H1 (cell line): ENCODE measurements at regions not wholly inside any gene's neighbourhood (a gene's known extent, or its start where the extent isn't known, plus 50 kb on each side); places are given as distances from the start of the nearest gene placed in this dataset.

Experiments
- CTCF ChIA-PET: fragments of 300-600 bp; sonication (Branson Sonifier 250); formaldehyde crosslinking; loops from one replicate; lab custom pipeline; 2021; ENCODE audit not compliant: partially characterized antibody; lab: Charles Lee
- POLR2A ChIA-PET: fragments of 300-600 bp; sonication (Branson Sonifier 250); formaldehyde crosslinking; loops from one replicate; lab custom pipeline; 2021; ENCODE audit warnings: inconsistent platforms; ENCODE audit not compliant: partially characterized antibody; lab: Charles Lee
- DNase-seq, 2 experiments: peaks; one replicate each; pipeline versions ENCODE4 v3.0.0 to v3.0.0-alpha.2; 2010 to 2022; ENCODE audit warnings: low spot score in 2 of 2, low read depth in 1 of 2, mixed read lengths in 1 of 2
- FAIRE-seq: peaks from 2 replicates; lab custom pipeline; 2011; peaks lifted over from hg19 to GRCh38; lab: Jason Lieb, UNC
- H2AFZ ChIP-seq: 2 replicates; pipeline ENCODE4 v1.8.1; 2012; ENCODE audit warnings: low read length, inconsistent platforms
- H2AK5ac ChIP-seq: 2 replicates; pipeline ENCODE4 v1.6.1; 2013; ENCODE audit warnings: low read depth, low read length
- H2BK120ac ChIP-seq: replicated peaks from 2 replicates; pipeline ENCODE3; 2013; ENCODE audit warnings: low read depth, low read length, inconsistent platforms
- H2BK12ac ChIP-seq: 2 replicates; pipeline ENCODE4 v1.6.1; 2013; ENCODE audit warnings: low read depth, low read length
- H2BK15ac ChIP-seq: 2 replicates; pipeline ENCODE4 v1.6.1; 2013; ENCODE audit warnings: low read length
- H2BK20ac ChIP-seq: 2 replicates; pipeline ENCODE4 v1.6.1; 2013; ENCODE audit warnings: low read length
- H2BK5ac ChIP-seq: 2 replicates; pipeline ENCODE4 v1.6.1; 2013; ENCODE audit warnings: low read depth, low read length
- H3K14ac ChIP-seq: 2 replicates; pipeline ENCODE4 v1.6.1; 2013; ENCODE audit warnings: inconsistent platforms; ENCODE audit not compliant: insufficient read length
- H3K18ac ChIP-seq: 2 replicates; pipeline ENCODE4 v1.6.1; 2013; ENCODE audit warnings: low read length; ENCODE audit errors: extremely low read depth
- H3K23ac ChIP-seq: 2 replicates; pipeline ENCODE4 v1.6.1; 2013; ENCODE audit warnings: inconsistent platforms; ENCODE audit not compliant: insufficient read length
- H3K23me2 ChIP-seq: 2 replicates; pipeline ENCODE4 v1.6.1; 2013; ENCODE audit warnings: low read depth, low read length
- H3K27ac ChIP-seq: 2 replicates; pipeline ENCODE4 v1.6.1; 2011; ENCODE audit warnings: low read depth, low read length, inconsistent platforms
- H3K27me3 ChIP-seq, 4 experiments: replicated peaks in 1 of 4; 1 replicate in 1 of 4; 2 replicates in 3 of 4; pipeline versions ENCODE4 v1.6.1 to v1.8.1; 2011 to 2013; ENCODE audit warnings: low read length in 3 of 4, mild to moderate bottlenecking in 3 of 4, inconsistent platforms in 2 of 4, mixed read lengths in 2 of 4, moderate library complexity in 1 of 4; ENCODE audit not compliant: control insufficient read depth in 3 of 4, insufficient read depth in 3 of 4; ENCODE audit errors: extremely low read depth in 1 of 4
- H3K36me3 ChIP-seq, 4 experiments: 2 replicates each; pipeline versions ENCODE4 v1.6.1 to v1.8.1; 2011 to 2013; ENCODE audit warnings: mild to moderate bottlenecking in 4 of 4, low read length in 3 of 4, moderate library complexity in 2 of 4, control low read depth in 1 of 4, inconsistent platforms in 1 of 4; ENCODE audit not compliant: insufficient read depth in 4 of 4, control insufficient read depth in 2 of 4
- H3K4ac ChIP-seq: replicated peaks from 2 replicates; pipeline ENCODE3; 2013; ENCODE audit warnings: low read length, low read depth, mixed read lengths, inconsistent platforms; ENCODE audit not compliant: insufficient read length
- H3K4me1 ChIP-seq, 4 experiments: replicated peaks in 1 of 4; 1 replicate in 1 of 4; 2 replicates in 3 of 4; pipeline versions ENCODE4 v1.6.1 to v1.8.1; 2011 to 2013; ENCODE audit warnings: low read length in 3 of 4, inconsistent platforms in 2 of 4, mixed read lengths in 1 of 4; ENCODE audit not compliant: insufficient read depth in 4 of 4, control insufficient read depth in 3 of 4
- H3K4me2 ChIP-seq, 2 experiments: 2 replicates each; pipeline versions ENCODE4 v1.6.1 to v1.8.1; 2011 to 2013; ENCODE audit warnings: low read depth in 2 of 2, low read length in 2 of 2, control low read depth in 1 of 2, inconsistent platforms in 1 of 2, mild to moderate bottlenecking in 1 of 2; ENCODE audit not compliant: insufficient read depth in 1 of 2
- H3K4me3 ChIP-seq, 4 experiments: fragments of 200-600, 300-600 bp in 1 of 4; sonication (generic), shearing (Covaris generic), sonication (Bioruptor Twin) in 1 of 4; 2 replicates each; pipeline versions ENCODE4 v1.5.1 to v1.8.1; 2011 to 2016; ENCODE audit warnings: low read length in 4 of 4, low read depth in 3 of 4, control low read depth in 2 of 4, inconsistent platforms in 2 of 4, mild to moderate bottlenecking in 2 of 4, mixed read lengths in 1 of 4, moderate library complexity in 1 of 4; ENCODE audit not compliant: insufficient read depth in 2 of 4; ENCODE audit errors: extremely low read depth in 1 of 4
- H3K56ac ChIP-seq: replicated peaks from 2 replicates; pipeline ENCODE3; 2013; ENCODE audit warnings: low read depth, mild to moderate bottlenecking, mixed read lengths, low read length, inconsistent platforms; ENCODE audit not compliant: insufficient read length
- H3K79me1 ChIP-seq: 2 replicates; pipeline ENCODE4 v1.6.1; 2013; ENCODE audit warnings: low read depth, low read length, control low read depth
- H3K79me2 ChIP-seq, 2 experiments: 2 replicates each; pipeline versions ENCODE4 v1.6.1 to v1.8.1; 2012 to 2013; ENCODE audit warnings: low read length in 2 of 2, mild to moderate bottlenecking in 2 of 2, inconsistent platforms in 1 of 2; ENCODE audit not compliant: insufficient read depth in 2 of 2, control insufficient read depth in 1 of 2
- H3K9ac ChIP-seq, 4 experiments: replicated peaks in 1 of 4; 1 replicate in 1 of 4; 2 replicates in 3 of 4; pipeline versions ENCODE4 v1.6.1 to v1.8.1; 2011 to 2013; ENCODE audit warnings: low read depth in 3 of 4, low read length in 3 of 4, control low read depth in 2 of 4, mild to moderate bottlenecking in 2 of 4, moderate library complexity in 2 of 4, inconsistent platforms in 1 of 4; ENCODE audit errors: extremely low read depth in 1 of 4
- H3K9me3 ChIP-seq, 2 experiments: 2 replicates each; pipeline versions ENCODE4 v1.6.1 to v1.8.1; 2012 to 2013; ENCODE audit warnings: mild to moderate bottlenecking in 2 of 2, moderate library complexity in 2 of 2, control low read depth in 1 of 2, inconsistent platforms in 1 of 2, low read depth in 1 of 2, low read length in 1 of 2, mixed read lengths in 1 of 2; ENCODE audit not compliant: insufficient read depth in 2 of 2
- H4K20me1 ChIP-seq, 2 experiments: replicated peaks in 1 of 2; 2 replicates each; pipeline versions ENCODE3 to v1.8.1; 2011 to 2013; ENCODE audit warnings: inconsistent platforms in 2 of 2, low read length in 2 of 2, mild to moderate bottlenecking in 1 of 2; ENCODE audit not compliant: insufficient read depth in 2 of 2, control insufficient read depth in 1 of 2
- H4K5ac ChIP-seq: 2 replicates; pipeline ENCODE4 v1.6.1; 2013; ENCODE audit warnings: low read length, low read depth, mixed read lengths, inconsistent platforms; ENCODE audit not compliant: insufficient read length
- H4K8ac ChIP-seq: 2 replicates; pipeline ENCODE4 v1.8.0; 2013; ENCODE audit warnings: mild to moderate bottlenecking, moderate library complexity, low read length, inconsistent platforms; ENCODE audit not compliant: insufficient read depth; ENCODE audit errors: extremely low read depth
- H4K91ac ChIP-seq: replicated peaks from 2 replicates; pipeline ENCODE3; 2013; ENCODE audit warnings: low read length, mixed read lengths, inconsistent platforms; ENCODE audit not compliant: insufficient read length
- EP300 ChIP-seq, 2 experiments: IDR thresholded peaks; 1 replicate in 1 of 2; 2 replicates in 1 of 2; pipeline ENCODE4 v1.6.1; 2011 to 2012; ENCODE audit warnings: low read depth in 2 of 2, low read length in 2 of 2, mild to moderate bottlenecking in 2 of 2, borderline replicate concordance in 1 of 2, inconsistent platforms in 1 of 2, moderate library complexity in 1 of 2
- POLR2A ChIP-seq, 2 experiments: IDR thresholded peaks; 1 replicate in 1 of 2; 2 replicates in 1 of 2; pipeline ENCODE4 v1.6.1; 2011; ENCODE audit warnings: low read depth in 2 of 2, low read length in 2 of 2, mild to moderate bottlenecking in 2 of 2; ENCODE audit errors: control extremely low read depth in 1 of 2
- SRF ChIP-seq: IDR thresholded peaks from 2 replicates; pipeline ENCODE4 v1.6.1; 2011; ENCODE audit warnings: mild to moderate bottlenecking, low read depth, low read length, moderate library complexity
- WGBS, 2 experiments: shearing (Covaris generic) in 1 of 2; methylation state at CpG; one replicate each; pipeline versions ENCODE4 v1.1.6 to v1.1.7; 2013 to 2015; ENCODE audit warnings: low lambda C conversion rate in 2 of 2, mixed read lengths in 2 of 2, inconsistent platforms in 1 of 2, low coverage in 1 of 2, missing lambda C conversion rate in 1 of 2; ENCODE audit not compliant: insufficient replicate concordance in 2 of 2, insufficient coverage in 1 of 2, insufficient read length in 1 of 2; ENCODE audit errors: extremely low coverage in 1 of 2, missing lambda C conversion rate in 1 of 2; 5-methylcytosine and 5-hydroxymethylcytosine counted together

GRCh38 chr10:118497227-118497626 lies 98.2 kb downstream of the PRLHR start:
- ChIA-PET POLR2A (no interaction called here), CTCF (interaction anchor here (0.8 to 1.1 kb wide), 3 partner anchors 27 to 46 kb away, joined by 3 to 4 read pairs (median 3); no protein-coding TSS in a partner anchor)
- Histone ChIP-seq H3K27ac (no peak overlapping the region), H3K36me3 (no peaks in the 10 kb centered on the region), H3K23ac (no peak overlapping the region), H3K4ac (no peak overlapping the region), H3K56ac (no peak overlapping the region), H3K14ac (no peak overlapping the region), H4K91ac (no peak overlapping the region), H3K79me1 (no peaks in the 10 kb centered on the region), H2BK20ac (no peak overlapping the region), H3K27me3 (no peaks in the 10 kb centered on the region), H3K4me3 (no peak overlapping the region), H2BK15ac (no peak overlapping the region), H3K79me2 (no peaks in the 10 kb centered on the region), H3K23me2 (no peaks in the 10 kb centered on the region), H2BK5ac (no peak overlapping the region), H2AFZ (no peak overlapping the region; the same call in 1 of the 2 replicates), H3K9ac (no peak overlapping the region), H4K5ac (no peak overlapping the region), H2BK120ac (no peak overlapping the region), H3K4me1 (no peaks in the 10 kb centered on the region), H2AK5ac (no peak overlapping the region), H3K18ac (no peak overlapping the region), H3K4me2 (no peak overlapping the region), H4K20me1 (no peaks in the 10 kb centered on the region), H2BK12ac (no peak overlapping the region), H4K8ac (no peak overlapping the region), H3K9me3 (no peaks in the 10 kb centered on the region)
- WGBS, 2 experiments = 95% methylated on average over 8 of the region's 8 CpGs; no CpG with 5 or more reads in 1 of the 2 experiments
- FAIRE-seq (no peak), DNase-seq (peak in 1 of 2 experiments; percentile 13)
- TF ChIP-seq EP300 (IDR thresholded peaks at IDR 0.05; ENCODE audit: borderline replicate concordance in 1 of 2, low read depth in 2 of 2, low read length in 2 of 2) = no peak
- no peak for TF ChIP-seq POLR2A (IDR thresholded peaks at IDR 0.05; ENCODE audit: control extremely low read depth in 1 of 2, low read depth in 2 of 2, low read length in 2 of 2)
- TF ChIP-seq SRF = no peak
